HEK293 (cell line): ENCODE measurements at regions not wholly inside any gene's neighbourhood (a gene's known extent, or its start where the extent isn't known, plus 50 kb on each side); places are given as distances from the start of the nearest gene placed in this dataset.

Experiments
- CTCF ChIA-PET: fragments of 350-600 bp; formaldehyde crosslinking; extraction: SDS; loops from one replicate; lab custom pipeline; 2021; ENCODE audit warnings: antibody characterized with exemption; lab: Yijun Ruan, JAX
- POLR2A ChIA-PET: fragments of 300-600 bp; formaldehyde crosslinking; extraction: SDS; loops from one replicate; lab custom pipeline; 2020; ENCODE audit warnings: antibody characterized with exemption, inconsistent platforms; lab: Yijun Ruan, JAX
- H3K27ac ChIP-seq: fragments of 200-500 bp; sonication (Bioruptor generic); 2 replicates; pipeline ENCODE4 v1.5.1; 2014; ENCODE audit warnings: low read depth, low read length, control low read depth, inconsistent platforms; ENCODE audit errors: extremely low read depth
- H3K36me3 ChIP-seq, 2 experiments: fragments of 200-500 bp in 1 of 2; sonication (Bioruptor generic) in 1 of 2; 1 replicate in 1 of 2; 2 replicates in 1 of 2; pipeline ENCODE4 v1.5.1; 2014 to 2017; ENCODE audit warnings: inconsistent platforms in 2 of 2, low read length in 2 of 2; ENCODE audit not compliant: control insufficient read depth in 2 of 2, insufficient read depth in 1 of 2
- H3K4me1 ChIP-seq: fragments of 200-500 bp; sonication (Bioruptor generic); 2 replicates; pipeline ENCODE4 v1.5.1; 2014; ENCODE audit warnings: mild to moderate bottlenecking, low read length, inconsistent platforms; ENCODE audit not compliant: control insufficient read depth, insufficient read depth
- H3K4me3 ChIP-seq: 2 replicates; pipeline ENCODE4 v1.5.1; 2011; ENCODE audit warnings: low read depth, mild to moderate bottlenecking, control low read depth, low read length, moderate library complexity
- H3K9me3 ChIP-seq: fragments of 200-500 bp; sonication (Bioruptor generic); 2 replicates; pipeline ENCODE4 v1.5.1; 2014; ENCODE audit warnings: low read depth, low read length, inconsistent platforms; ENCODE audit not compliant: control insufficient read depth, insufficient read depth
- BCL11A ChIP-seq: fragments of 450-650 bp; formaldehyde crosslinking; IDR thresholded peaks from 2 replicates; pipeline ENCODE4 v1.5.1; 2016; ENCODE audit warnings: low read depth, missing biosample characterization, missing genetic modification characterization
- KLF1 ChIP-seq: fragments of 450-650 bp; formaldehyde crosslinking; IDR thresholded peaks from 2 replicates; pipeline ENCODE4 v1.5.1; 2016; ENCODE audit warnings: missing biosample characterization, missing genetic modification characterization
- RBAK ChIP-seq: fragments of 450-650 bp; formaldehyde crosslinking; IDR thresholded peaks from 2 replicates; pipeline ENCODE4 v1.5.1; 2016; ENCODE audit warnings: missing biosample characterization, missing genetic modification characterization
- ZBTB7A ChIP-seq: fragments of 450-650 bp; formaldehyde crosslinking; IDR thresholded peaks from 2 replicates; pipeline ENCODE4 v1.5.1; 2016; ENCODE audit warnings: low read depth, missing biosample characterization, missing genetic modification characterization
- ZFP3 ChIP-seq: fragments of 450-650 bp; formaldehyde crosslinking; IDR thresholded peaks from 2 replicates; pipeline ENCODE4 v1.5.1; 2016; ENCODE audit warnings: low read depth, missing biosample characterization, missing genetic modification characterization
- ZIC2 ChIP-seq: fragments of 450-650 bp; formaldehyde crosslinking; IDR thresholded peaks from 2 replicates; pipeline ENCODE4 v1.5.1; 2016; ENCODE audit warnings: missing biosample characterization, missing genetic modification characterization
- ZNF404 ChIP-seq: fragments of 450-650 bp; formaldehyde crosslinking; IDR thresholded peaks from 2 replicates; pipeline ENCODE4 v1.5.1; 2017; ENCODE audit warnings: missing biosample characterization, missing genetic modification characterization
- ZNF510 ChIP-seq: fragments of 450-650 bp; formaldehyde crosslinking; IDR thresholded peaks from 2 replicates; pipeline ENCODE4 v1.5.1; 2018; ENCODE audit warnings: mild to moderate bottlenecking, missing genetic modification characterization, missing biosample characterization; ENCODE audit not compliant: insufficient replicate concordance
- ZNF521 ChIP-seq: fragments of 450-650 bp; formaldehyde crosslinking; IDR thresholded peaks from 2 replicates; pipeline ENCODE4 v1.5.1; 2017; ENCODE audit warnings: missing biosample characterization, mild to moderate bottlenecking, missing genetic modification characterization
- ZNF560 ChIP-seq: fragments of 450-650 bp; formaldehyde crosslinking; IDR thresholded peaks from 2 replicates; pipeline ENCODE4 v1.5.1; 2017; ENCODE audit warnings: missing biosample characterization, missing genetic modification characterization, borderline replicate concordance
- ZNF610 ChIP-seq: fragments of 450-650 bp; formaldehyde crosslinking; IDR thresholded peaks from 2 replicates; pipeline ENCODE4 v1.5.1; 2016; ENCODE audit warnings: missing biosample characterization, missing genetic modification characterization, borderline replicate concordance
- ZNF629 ChIP-seq: fragments of 450-650 bp; formaldehyde crosslinking; IDR thresholded peaks from 2 replicates; pipeline ENCODE4 v1.5.1; 2017; ENCODE audit warnings: missing biosample characterization, missing genetic modification characterization
- ZNF658 ChIP-seq: fragments of 450-650 bp; formaldehyde crosslinking; IDR thresholded peaks from 2 replicates; pipeline ENCODE4; 2016; ENCODE audit warnings: missing biosample characterization, missing genetic modification characterization
- ZSCAN16 ChIP-seq: fragments of 450-650 bp; formaldehyde crosslinking; IDR thresholded peaks from 2 replicates; pipeline ENCODE4 v1.5.1; 2016; ENCODE audit warnings: missing biosample characterization, missing genetic modification characterization
- ZSCAN23 ChIP-seq: fragments of 450-650 bp; formaldehyde crosslinking; IDR thresholded peaks from 2 replicates; pipeline ENCODE4 v1.5.1; 2016; ENCODE audit warnings: missing biosample characterization, missing genetic modification characterization
- TF ChIP-seq, protein P1 (sequence below): fragments of 450-650 bp; formaldehyde crosslinking; IDR thresholded peaks from 2 replicates; pipeline ENCODE4 v1.5.1; 2016; ENCODE audit warnings: missing biosample characterization, missing genetic modification characterization
- TF ChIP-seq, protein P2 (sequence below): sonication (generic); formaldehyde crosslinking; IDR thresholded peaks from 2 replicates; pipeline ENCODE4 v1.8.1; 2022; ENCODE audit warnings: mild to moderate bottlenecking, moderate library complexity, missing genetic modification reagents
- TF ChIP-seq, protein P3 (sequence below): fragments of 450-650 bp; formaldehyde crosslinking; IDR thresholded peaks from 2 replicates; pipeline ENCODE4 v1.5.1; 2016; ENCODE audit warnings: missing biosample characterization, missing genetic modification characterization
- TF ChIP-seq, protein P4 (sequence below): fragments of 450-650 bp; formaldehyde crosslinking; IDR thresholded peaks from 2 replicates; pipeline ENCODE4 v1.5.1; 2016; ENCODE audit warnings: missing biosample characterization, missing genetic modification characterization

DNA sequence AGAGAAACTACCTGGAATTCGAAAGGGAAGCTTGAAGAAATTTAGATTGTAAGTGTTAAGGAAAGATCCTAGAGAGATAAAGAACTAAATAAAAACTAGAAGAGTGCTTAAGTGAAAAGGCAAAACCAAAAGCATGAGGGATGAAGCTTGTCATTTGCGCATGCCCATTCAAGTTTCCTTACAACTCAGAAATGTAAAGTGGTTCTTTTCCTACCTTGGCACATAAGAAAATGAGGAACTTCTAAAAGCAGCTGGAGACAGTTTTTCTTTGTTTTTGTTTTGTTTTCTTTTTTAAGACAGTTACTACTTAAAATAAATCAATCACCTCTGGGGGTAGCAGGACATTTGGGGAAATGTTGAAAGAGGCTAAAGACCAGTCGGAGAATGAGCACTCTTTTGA lies 1304.4 kb upstream of the PCDH7 start:
- Histone ChIP-seq H3K9me3 (no peaks in the 10 kb centered on the region), H3K36me3 (no peaks in the 10 kb centered on the region), H3K4me3 (no peak overlapping the region), H3K4me1 (no peaks in the 10 kb centered on the region), H3K27ac (no peak overlapping the region)
- ChIA-PET POLR2A (no interaction called here), CTCF (no interaction called here)
- TF ChIP-seq BCL11A (tag by site-specific recombination) (no peak), ZNF510 (tag by site-specific recombination) (no peak), ZNF658 (tag by site-specific recombination) (no peak), ZNF404 (tag by site-specific recombination) (no peak), KLF1 (tag by site-specific recombination) (no peak), ZNF521 (tag by site-specific recombination) (no peak), ZNF629 (tag by site-specific recombination) (no peak), ZBTB7A (no peak)
- TF ChIP-seq, protein P1, sequence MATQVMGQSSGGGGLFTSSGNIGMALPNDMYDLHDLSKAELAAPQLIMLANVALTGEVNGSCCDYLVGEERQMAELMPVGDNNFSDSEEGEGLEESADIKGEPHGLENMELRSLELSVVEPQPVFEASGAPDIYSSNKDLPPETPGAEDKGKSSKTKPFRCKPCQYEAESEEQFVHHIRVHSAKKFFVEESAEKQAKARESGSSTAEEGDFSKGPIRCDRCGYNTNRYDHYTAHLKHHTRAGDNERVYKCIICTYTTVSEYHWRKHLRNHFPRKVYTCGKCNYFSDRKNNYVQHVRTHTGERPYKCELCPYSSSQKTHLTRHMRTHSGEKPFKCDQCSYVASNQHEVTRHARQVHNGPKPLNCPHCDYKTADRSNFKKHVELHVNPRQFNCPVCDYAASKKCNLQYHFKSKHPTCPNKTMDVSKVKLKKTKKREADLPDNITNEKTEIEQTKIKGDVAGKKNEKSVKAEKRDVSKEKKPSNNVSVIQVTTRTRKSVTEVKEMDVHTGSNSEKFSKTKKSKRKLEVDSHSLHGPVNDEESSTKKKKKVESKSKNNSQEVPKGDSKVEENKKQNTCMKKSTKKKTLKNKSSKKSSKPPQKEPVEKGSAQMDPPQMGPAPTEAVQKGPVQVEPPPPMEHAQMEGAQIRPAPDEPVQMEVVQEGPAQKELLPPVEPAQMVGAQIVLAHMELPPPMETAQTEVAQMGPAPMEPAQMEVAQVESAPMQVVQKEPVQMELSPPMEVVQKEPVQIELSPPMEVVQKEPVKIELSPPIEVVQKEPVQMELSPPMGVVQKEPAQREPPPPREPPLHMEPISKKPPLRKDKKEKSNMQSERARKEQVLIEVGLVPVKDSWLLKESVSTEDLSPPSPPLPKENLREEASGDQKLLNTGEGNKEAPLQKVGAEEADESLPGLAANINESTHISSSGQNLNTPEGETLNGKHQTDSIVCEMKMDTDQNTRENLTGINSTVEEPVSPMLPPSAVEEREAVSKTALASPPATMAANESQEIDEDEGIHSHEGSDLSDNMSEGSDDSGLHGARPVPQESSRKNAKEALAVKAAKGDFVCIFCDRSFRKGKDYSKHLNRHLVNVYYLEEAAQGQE: no peak
- TF ChIP-seq, protein P2, sequence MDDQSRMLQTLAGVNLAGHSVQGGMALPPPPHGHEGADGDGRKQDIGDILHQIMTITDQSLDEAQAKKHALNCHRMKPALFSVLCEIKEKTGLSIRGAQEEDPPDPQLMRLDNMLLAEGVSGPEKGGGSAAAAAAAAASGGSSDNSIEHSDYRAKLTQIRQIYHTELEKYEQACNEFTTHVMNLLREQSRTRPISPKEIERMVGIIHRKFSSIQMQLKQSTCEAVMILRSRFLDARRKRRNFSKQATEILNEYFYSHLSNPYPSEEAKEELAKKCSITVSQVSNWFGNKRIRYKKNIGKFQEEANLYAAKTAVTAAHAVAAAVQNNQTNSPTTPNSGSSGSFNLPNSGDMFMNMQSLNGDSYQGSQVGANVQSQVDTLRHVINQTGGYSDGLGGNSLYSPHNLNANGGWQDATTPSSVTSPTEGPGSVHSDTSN (CRISPR knock-in tag): no peak
- TF ChIP-seq, protein P3, sequence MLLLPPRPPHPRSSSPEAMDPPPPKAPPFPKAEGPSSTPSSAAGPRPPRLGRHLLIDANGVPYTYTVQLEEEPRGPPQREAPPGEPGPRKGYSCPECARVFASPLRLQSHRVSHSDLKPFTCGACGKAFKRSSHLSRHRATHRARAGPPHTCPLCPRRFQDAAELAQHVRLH (tag by site-specific recombination): no peak

DNA sequence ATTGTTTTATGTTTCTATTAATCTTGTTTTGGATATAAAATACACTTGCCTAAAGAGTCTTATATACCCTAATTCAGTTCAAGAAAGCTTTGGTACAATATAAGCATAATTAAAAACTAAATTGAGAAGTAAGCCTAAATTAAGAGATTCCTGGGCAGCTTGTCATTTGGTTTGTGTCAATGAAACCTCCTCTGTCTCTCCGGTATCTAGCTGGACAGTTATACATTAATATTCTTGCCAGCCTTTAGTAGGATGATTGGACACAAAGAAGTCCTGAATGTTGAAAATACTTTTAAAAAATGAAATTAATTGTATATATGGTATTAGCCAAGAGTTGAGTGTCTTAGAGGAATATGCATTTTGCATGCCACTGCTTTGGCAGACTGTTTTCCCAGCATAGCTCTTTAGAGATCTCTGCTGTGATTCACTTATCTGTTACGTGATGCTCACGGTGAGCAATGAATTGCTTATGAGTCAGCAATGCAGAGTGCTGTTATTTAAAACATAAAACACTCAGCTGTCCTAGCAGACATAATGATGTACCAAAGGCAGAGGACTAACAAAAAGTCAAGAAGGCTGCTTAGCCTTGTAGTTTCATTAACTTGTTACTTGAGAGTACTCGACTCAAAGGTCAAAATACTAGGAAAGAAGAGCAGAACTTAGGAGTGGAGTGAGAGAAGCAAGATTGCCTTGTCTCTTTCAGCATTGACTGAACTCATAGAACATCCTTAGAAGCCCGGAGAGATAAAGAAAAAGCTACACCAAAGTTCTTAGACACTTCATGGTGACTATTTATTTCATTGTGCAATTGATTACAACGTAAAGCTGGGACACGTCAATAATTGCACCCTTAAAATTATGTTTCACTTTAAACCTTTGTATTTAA lies 1296.1 kb upstream of the PCDH7 start:
- Histone ChIP-seq H3K4me3 (no peak overlapping the region), H3K36me3 (no peaks in the 10 kb centered on the region), H3K4me1 (no peaks in the 10 kb centered on the region), H3K9me3 (no peaks in the 10 kb centered on the region), H3K27ac (no peak overlapping the region)
- ChIA-PET POLR2A (no interaction called here), CTCF (interaction anchor here (0.5 kb wide), 1 partner anchor 67 kb away, joined by 3 read pairs; no protein-coding TSS in a partner anchor)
- no peak for TF ChIP-seq ZFP3 (tag by site-specific recombination)
- no peak for TF ChIP-seq ZIC2 (tag by site-specific recombination)
- TF ChIP-seq ZSCAN23 (tag by site-specific recombination): no peak
- TF ChIP-seq, protein P4, sequence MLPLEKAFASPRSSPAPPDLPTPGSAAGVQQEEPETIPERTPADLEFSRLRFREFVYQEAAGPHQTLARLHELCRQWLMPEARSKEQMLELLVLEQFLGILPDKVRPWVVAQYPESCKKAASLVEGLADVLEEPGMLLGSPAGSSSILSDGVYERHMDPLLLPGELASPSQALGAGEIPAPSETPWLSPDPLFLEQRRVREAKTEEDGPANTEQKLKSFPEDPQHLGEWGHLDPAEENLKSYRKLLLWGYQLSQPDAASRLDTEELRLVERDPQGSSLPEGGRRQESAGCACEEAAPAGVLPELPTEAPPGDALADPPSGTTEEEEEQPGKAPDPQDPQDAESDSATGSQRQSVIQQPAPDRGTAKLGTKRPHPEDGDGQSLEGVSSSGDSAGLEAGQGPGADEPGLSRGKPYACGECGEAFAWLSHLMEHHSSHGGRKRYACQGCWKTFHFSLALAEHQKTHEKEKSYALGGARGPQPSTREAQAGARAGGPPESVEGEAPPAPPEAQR (tag by site-specific recombination): no peak
- TF ChIP-seq ZNF610 (tag by site-specific recombination): no peak
- no peak for TF ChIP-seq ZSCAN16
- no peak for TF ChIP-seq RBAK (tag by site-specific recombination)
- no peak for TF ChIP-seq ZNF560 (tag by site-specific recombination)
